ENCODE measurements at regions not wholly inside any gene's neighbourhood (a gene's known extent, or its start where the extent isn't known, plus 50 kb on each side); places are given as distances from the start of the nearest gene placed in this dataset.

DNA sequence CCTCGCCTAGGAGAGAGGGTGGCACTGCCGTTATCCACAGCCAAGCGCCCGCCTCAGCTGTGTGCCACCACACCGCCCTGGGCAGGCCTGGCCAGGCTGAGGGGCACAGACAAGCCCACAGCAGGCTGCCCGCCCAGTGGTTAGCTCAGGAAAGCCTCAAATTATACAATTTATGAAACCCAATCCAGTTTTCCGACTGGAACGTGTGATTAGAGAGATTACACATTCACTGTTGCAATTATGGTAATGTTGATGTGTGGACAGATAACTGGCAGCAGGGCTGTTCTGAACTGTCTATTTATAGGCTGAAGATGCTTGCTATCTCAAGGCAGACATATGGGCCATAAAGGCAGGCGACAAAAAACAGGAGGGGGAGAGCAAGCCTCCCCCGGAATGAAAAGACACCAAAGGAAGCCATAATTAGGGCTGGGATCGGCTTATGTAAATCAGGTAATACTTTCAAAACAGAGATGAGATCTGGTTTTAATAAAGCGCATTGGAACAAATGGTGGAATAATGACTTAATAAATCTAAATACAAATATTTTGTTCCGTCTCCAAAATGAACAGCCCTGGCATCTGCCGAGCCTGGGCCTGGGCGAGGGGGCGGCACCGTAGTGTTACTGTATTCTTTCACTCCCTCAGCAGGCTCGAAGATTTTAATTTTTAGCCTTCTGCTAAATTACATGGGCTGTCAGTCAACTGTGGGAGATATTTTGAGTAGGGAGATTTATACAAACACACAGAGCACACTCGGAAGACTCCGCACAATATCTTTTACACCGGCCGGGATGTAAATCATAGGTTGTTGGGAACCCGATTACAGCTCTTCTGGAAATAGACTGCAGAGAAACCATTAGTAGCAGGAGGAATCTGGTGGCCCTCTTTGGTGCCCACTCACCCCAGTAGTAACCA is 103.1 kb upstream of the TLE3 start:
- Histone ChIP-seq H3K9me3 (ENCODE audit: control insufficient read depth, insufficient read depth, low read length) (no peaks in the 10 kb centered on the region), H4K5ac (ENCODE audit: low read depth, low read length) (no peak overlapping the region), H3K18ac (ENCODE audit: low read depth, low read length) (no peak overlapping the region), H3K79me1 (ENCODE audit: low read depth in 1 of 2, low read length in 2 of 2) (no peaks in the 10 kb centered on the region), H3K9me1 (ENCODE audit: insufficient read depth, low read length) (no peaks in the 10 kb centered on the region), H3K36me3 (ENCODE audit: control insufficient read depth, insufficient read depth, low read length) (no peaks in the 10 kb centered on the region), H2AK5ac (ENCODE audit: low read depth, low read length) (no peak overlapping the region), H3K56ac (ENCODE audit: extremely low read depth, insufficient read depth, low read length) (no peak overlapping the region), H3K4me2 (ENCODE audit: low read depth, low read length) (no peak overlapping the region), H3K4ac (ENCODE audit: low read depth, low read length) (no peak overlapping the region), H2BK5ac (ENCODE audit: low read depth, low read length, poor library complexity, severe bottlenecking) (no peak overlapping the region), H2BK15ac (ENCODE audit: low read depth, low read length) (no peak overlapping the region), H3K4me3 (ENCODE audit: insufficient read depth, low read depth, low read length) (no peak overlapping the region), H2BK20ac (ENCODE audit: low read depth, low read length) (no peak overlapping the region), H3K4me1 (ENCODE audit: control insufficient read depth, insufficient read depth, low read length) (peaks cover 10% of the 10 kb centered on the region; the same call in 1 of the 2 replicates), H2AFZ (replicated peaks; ENCODE audit: low read length, poor library complexity) (no peak overlapping the region), H4K8ac (ENCODE audit: low read depth in 2 of 2, low read length in 2 of 2) (no peak overlapping the region), H2BK120ac (ENCODE audit: low read depth, low read length) (no peak overlapping the region), H4K20me1 (ENCODE audit: insufficient read depth, low read length) (no peaks in the 10 kb centered on the region), H3K23ac (ENCODE audit: low read depth, low read length) (no peak overlapping the region), H3K9ac (ENCODE audit: low read depth, low read length) (no peak overlapping the region), H3K27ac (ENCODE audit: insufficient read depth, low read length) (no peak overlapping the region), H3K14ac (replicated peaks; ENCODE audit: low read depth, low read length) (no peak overlapping the region), H3K27me3 (ENCODE audit: control insufficient read depth, insufficient read depth, low read length) (peaks cover 35% of the 10 kb centered on the region), H4K91ac (ENCODE audit: insufficient read depth, low read depth, low read length) (no peak overlapping the region), H2AK9ac (replicated peaks; ENCODE audit: low read depth, low read length, poor library complexity) (no peak overlapping the region)
- in situ Hi-C loops (cut with MboI; ENCODE audit: low sequenced_read_pairs), result no loop called here
- dilution Hi-C loops (cut with HindIII; ENCODE audit: low sequenced_read_pairs, unreplicated experiment), result no loop called here
- no TSS peak for BruUV-seq (replicated peaks)
- 95% methylated on average over 4 of the region's 23 CpGs; no CpG with 5 or more reads in 1 of the 2 experiments for WGBS, 2 experiments (ENCODE audit: extremely low coverage in 2 of 2, insufficient read length in 1 of 2)
- POLR2A ChIA-PET (ENCODE audit: unreplicated experiment), result no interaction called here
- TF ChIP-seq POLR2A (IDR thresholded peaks at IDR 0.05; ENCODE audit: low read depth, low read length), result no peak
- no peak for TF ChIP-seq BHLHE40 (IDR thresholded peaks at IDR 0.05; ENCODE audit: low read depth, low read length)
- TF ChIP-seq NFE2L2 (IDR thresholded peaks at IDR 0.05; ENCODE audit: low read depth, low read length), result no peak
- TF ChIP-seq, protein P1, sequence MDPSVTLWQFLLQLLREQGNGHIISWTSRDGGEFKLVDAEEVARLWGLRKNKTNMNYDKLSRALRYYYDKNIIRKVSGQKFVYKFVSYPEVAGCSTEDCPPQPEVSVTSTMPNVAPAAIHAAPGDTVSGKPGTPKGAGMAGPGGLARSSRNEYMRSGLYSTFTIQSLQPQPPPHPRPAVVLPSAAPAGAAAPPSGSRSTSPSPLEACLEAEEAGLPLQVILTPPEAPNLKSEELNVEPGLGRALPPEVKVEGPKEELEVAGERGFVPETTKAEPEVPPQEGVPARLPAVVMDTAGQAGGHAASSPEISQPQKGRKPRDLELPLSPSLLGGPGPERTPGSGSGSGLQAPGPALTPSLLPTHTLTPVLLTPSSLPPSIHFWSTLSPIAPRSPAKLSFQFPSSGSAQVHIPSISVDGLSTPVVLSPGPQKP (IDR thresholded peaks at IDR 0.05; ENCODE audit: borderline replicate concordance, low read depth, low read length), result no peak
- no peak for TF ChIP-seq RFX5 (IDR thresholded peaks at IDR 0.05; ENCODE audit: low read depth, low read length)
- TF ChIP-seq FOS (IDR thresholded peaks at IDR 0.05; ENCODE audit: low read depth, low read length), result no peak
- TF ChIP-seq, protein P2, sequence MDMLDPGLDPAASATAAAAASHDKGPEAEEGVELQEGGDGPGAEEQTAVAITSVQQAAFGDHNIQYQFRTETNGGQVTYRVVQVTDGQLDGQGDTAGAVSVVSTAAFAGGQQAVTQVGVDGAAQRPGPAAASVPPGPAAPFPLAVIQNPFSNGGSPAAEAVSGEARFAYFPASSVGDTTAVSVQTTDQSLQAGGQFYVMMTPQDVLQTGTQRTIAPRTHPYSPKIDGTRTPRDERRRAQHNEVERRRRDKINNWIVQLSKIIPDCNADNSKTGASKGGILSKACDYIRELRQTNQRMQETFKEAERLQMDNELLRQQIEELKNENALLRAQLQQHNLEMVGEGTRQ (IDR thresholded peaks at IDR 0.05; ENCODE audit: low read depth, low read length), result no peak
- TF ChIP-seq MXI1 (IDR thresholded peaks at IDR 0.05; ENCODE audit: borderline replicate concordance, low read depth, low read length), result no peak
- TF ChIP-seq, protein P3, sequence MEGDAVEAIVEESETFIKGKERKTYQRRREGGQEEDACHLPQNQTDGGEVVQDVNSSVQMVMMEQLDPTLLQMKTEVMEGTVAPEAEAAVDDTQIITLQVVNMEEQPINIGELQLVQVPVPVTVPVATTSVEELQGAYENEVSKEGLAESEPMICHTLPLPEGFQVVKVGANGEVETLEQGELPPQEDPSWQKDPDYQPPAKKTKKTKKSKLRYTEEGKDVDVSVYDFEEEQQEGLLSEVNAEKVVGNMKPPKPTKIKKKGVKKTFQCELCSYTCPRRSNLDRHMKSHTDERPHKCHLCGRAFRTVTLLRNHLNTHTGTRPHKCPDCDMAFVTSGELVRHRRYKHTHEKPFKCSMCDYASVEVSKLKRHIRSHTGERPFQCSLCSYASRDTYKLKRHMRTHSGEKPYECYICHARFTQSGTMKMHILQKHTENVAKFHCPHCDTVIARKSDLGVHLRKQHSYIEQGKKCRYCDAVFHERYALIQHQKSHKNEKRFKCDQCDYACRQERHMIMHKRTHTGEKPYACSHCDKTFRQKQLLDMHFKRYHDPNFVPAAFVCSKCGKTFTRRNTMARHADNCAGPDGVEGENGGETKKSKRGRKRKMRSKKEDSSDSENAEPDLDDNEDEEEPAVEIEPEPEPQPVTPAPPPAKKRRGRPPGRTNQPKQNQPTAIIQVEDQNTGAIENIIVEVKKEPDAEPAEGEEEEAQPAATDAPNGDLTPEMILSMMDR (conservative IDR thresholded peaks at IDR 0.05; ENCODE audit: low read depth, low read length), result no peak
- no peak for TF ChIP-seq MAZ (IDR thresholded peaks at IDR 0.05; ENCODE audit: borderline replicate concordance, low read depth, low read length)
- no peak for TF ChIP-seq CHD1 (IDR thresholded peaks at IDR 0.05; ENCODE audit: low read depth, low read length)
- intact Hi-C loops (cut with micrococcal nuclease), result no loop called here
- DNase-seq (no peak), ATAC-seq (ENCODE audit: low read depth) (no peak)
- CTCF ChIA-PET, result no interaction called here
